SH-SY5Y (cell line): ENCODE measurements at regions not wholly inside any gene's neighbourhood (a gene's known extent, or its start where the extent isn't known, plus 50 kb on each side); places are given as distances from the start of the nearest gene placed in this dataset.

ENCODE experiments used
- GATA2 ChIP-seq: IDR thresholded peaks from 2 replicates; pipeline ENCODE4 v1.6.1; 2011; ENCODE audit warnings: mild to moderate bottlenecking, low read depth, low read length
- GATA3 ChIP-seq: IDR thresholded peaks from 2 replicates; pipeline ENCODE4 v1.6.1; 2011; ENCODE audit warnings: low read depth, mild to moderate bottlenecking, low read length, moderate library complexity

- TF ChIP-seq GATA2, result no peak
- TF ChIP-seq GATA3, result no peak
Measured at GRCh38 chr2:224217233-224217961, 178.3 kb upstream of the SERPINE2 start.
